HG03139 (cell line): ENCODE measurements at regions not wholly inside any gene's neighbourhood (a gene's known extent, or its start where the extent isn't known, plus 50 kb on each side); places are given as distances from the start of the nearest gene placed in this dataset.
"Not testable (repeated sequence)": the region's sequence is repeated elsewhere in the genome, so short reads cannot be mapped to it uniquely, and the experiment has no call there.

ENCODE experiments used
- ATAC-seq: cut with Tn5 transposase; IDR thresholded peaks from one replicate; pipeline ENCODE4 v1.9.1; 2021; ENCODE audit not compliant: unreplicated experiment

- ATAC-seq, result not testable (repeated sequence)
Measured at GRCh38 chrX:84267432-84267831, 79.4 kb upstream of the RPS6KA6 start.

DNA sequence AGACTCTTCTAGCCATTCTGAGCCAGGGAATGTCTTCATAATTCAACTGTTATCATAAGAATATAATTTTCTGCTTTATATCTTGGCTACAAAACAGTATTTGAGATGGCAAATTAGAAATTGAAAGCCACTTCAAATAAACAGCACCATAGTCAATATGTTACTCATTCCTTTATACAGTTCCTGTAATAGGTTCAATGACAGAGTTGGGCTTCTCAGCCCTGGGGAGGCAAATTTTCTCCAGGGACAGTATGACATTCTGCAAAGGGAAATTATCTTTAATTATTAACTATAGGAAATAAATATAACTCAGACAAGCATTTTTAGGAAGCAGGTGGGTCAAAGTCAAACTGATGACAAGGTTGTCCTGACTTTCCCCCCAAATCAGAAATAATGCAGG lies 71.9 kb upstream of the RPS6KA6 start:
- ATAC-seq, result no peak

DNA sequence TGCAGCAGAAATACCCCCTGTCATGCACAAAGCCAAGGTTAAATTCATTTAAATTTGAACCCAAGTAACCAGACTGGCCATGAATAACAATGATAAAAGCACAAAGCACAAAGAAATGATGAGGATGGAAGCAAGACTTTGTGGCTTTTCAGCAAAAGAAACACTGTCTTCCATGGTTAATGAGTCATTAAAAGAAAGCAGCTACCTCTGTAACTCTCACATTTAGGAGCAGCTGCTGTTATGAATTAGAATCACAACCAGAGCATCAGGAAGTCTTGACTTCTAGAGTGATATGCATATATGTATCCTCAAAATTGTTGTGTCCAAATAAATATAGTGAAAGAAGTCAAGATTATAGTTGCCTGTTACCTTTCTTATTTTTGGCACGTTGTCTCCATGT lies 70.7 kb upstream of the RPS6KA6 start:
- peak; percentile 82 for ATAC-seq

GRCh38 chrX:84248226-84248625 lies 60.2 kb upstream of the RPS6KA6 start:
- ATAC-seq, result no peak

GRCh38 chrX:84240848-84241565 lies 53.0 kb upstream of the RPS6KA6 start:
- no peak for ATAC-seq
